ENCODE measurements at regions not wholly inside any gene's neighbourhood (a gene's known extent, or its start where the extent isn't known, plus 50 kb on each side); places are given as distances from the start of the nearest gene placed in this dataset.

DNA sequence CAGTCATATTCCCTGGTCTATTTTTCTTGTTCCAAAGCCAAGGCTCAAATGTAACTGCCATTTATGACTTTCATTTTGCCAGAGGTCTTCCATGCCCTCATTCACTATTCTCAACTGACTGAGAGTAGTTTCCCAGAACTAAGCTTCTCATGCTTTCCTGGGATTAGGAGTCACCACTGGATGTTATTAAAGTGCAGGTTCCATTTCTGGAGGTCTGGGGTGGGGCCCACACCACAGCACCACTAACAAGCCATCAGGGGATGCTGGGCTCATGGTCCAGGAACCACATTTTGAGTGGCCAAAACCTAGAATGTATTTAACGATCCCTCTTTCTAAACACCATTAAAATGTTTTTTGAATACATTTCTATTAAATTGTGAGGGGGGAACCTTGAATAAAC is 677.6 kb downstream of the SEMA5A start (continued):
- no peak for TF ChIP-seq HMGA2 (CRISPR knock-in tag; IDR thresholded peaks at IDR 0.05)
- TF ChIP-seq, protein P1, sequence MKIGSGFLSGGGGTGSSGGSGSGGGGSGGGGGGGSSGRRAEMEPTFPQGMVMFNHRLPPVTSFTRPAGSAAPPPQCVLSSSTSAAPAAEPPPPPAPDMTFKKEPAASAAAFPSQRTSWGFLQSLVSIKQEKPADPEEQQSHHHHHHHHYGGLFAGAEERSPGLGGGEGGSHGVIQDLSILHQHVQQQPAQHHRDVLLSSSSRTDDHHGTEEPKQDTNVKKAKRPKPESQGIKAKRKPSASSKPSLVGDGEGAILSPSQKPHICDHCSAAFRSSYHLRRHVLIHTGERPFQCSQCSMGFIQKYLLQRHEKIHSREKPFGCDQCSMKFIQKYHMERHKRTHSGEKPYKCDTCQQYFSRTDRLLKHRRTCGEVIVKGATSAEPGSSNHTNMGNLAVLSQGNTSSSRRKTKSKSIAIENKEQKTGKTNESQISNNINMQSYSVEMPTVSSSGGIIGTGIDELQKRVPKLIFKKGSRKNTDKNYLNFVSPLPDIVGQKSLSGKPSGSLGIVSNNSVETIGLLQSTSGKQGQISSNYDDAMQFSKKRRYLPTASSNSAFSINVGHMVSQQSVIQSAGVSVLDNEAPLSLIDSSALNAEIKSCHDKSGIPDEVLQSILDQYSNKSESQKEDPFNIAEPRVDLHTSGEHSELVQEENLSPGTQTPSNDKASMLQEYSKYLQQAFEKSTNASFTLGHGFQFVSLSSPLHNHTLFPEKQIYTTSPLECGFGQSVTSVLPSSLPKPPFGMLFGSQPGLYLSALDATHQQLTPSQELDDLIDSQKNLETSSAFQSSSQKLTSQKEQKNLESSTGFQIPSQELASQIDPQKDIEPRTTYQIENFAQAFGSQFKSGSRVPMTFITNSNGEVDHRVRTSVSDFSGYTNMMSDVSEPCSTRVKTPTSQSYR (CRISPR knock-in tag; IDR thresholded peaks at IDR 0.05) = no peak
- TF ChIP-seq MYBL2 (CRISPR knock-in tag; IDR thresholded peaks at IDR 0.05) = no peak
- TF ChIP-seq, protein P2, sequence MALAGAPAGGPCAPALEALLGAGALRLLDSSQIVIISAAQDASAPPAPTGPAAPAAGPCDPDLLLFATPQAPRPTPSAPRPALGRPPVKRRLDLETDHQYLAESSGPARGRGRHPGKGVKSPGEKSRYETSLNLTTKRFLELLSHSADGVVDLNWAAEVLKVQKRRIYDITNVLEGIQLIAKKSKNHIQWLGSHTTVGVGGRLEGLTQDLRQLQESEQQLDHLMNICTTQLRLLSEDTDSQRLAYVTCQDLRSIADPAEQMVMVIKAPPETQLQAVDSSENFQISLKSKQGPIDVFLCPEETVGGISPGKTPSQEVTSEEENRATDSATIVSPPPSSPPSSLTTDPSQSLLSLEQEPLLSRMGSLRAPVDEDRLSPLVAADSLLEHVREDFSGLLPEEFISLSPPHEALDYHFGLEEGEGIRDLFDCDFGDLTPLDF (CRISPR knock-in tag; IDR thresholded peaks at IDR 0.05) = no peak
- no peak for TF ChIP-seq NR2C2 (CRISPR knock-in tag; IDR thresholded peaks at IDR 0.05)

DNA sequence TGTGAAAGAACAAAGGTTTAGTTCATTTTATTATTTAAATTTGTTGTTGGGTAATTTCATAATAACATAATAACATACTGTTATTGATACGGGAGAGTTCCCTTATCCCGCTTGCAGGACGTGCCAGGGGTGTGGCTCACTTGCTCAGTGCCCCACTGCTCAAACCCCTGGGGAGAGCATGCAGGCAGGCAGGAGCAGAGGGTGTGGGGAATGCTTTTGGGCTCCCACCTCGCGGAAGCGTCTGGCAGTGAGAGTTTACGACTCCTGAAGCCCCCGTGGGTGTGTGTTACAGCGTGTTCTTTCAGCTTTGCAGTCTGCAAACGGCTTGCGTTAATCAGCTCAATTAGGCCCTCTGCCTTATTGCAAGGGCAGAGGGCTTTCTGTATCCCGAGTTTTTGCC is 675.9 kb downstream of the SEMA5A start:
- DNase-seq (ENCODE audit: low spot score) (no peak), ATAC-seq (peak; percentile 47)
- POLR2A ChIA-PET = no interaction called here
- H3K27ac Mint-ChIP-seq = no peak overlapping the region
- CTCF ChIA-PET = interaction anchor here (1.9 kb wide), 1 partner anchor 38 kb away, joined by 9 read pairs; no protein-coding TSS in a partner anchor
- no peaks in the 10 kb centered on the region; the same call in 1 of the 2 replicates for H3K9me3 Mint-ChIP-seq
- H3K36me3 Mint-ChIP-seq = no peaks in the 10 kb centered on the region
- H3K4me3 Mint-ChIP-seq = no peak overlapping the region
- H3K4me1 Mint-ChIP-seq = peaks cover 22% of the 10 kb centered on the region
- H3K27me3 Mint-ChIP-seq (ENCODE audit: low read depth) = no peaks in the 10 kb centered on the region
- TF ChIP-seq, protein P1 (CRISPR knock-in tag; IDR thresholded peaks at IDR 0.05) = no peak
- TF ChIP-seq HMGA2 (CRISPR knock-in tag; IDR thresholded peaks at IDR 0.05) (no peak), GABPB1 (CRISPR knock-in tag; IDR thresholded peaks at IDR 0.05) (no peak)

DNA sequence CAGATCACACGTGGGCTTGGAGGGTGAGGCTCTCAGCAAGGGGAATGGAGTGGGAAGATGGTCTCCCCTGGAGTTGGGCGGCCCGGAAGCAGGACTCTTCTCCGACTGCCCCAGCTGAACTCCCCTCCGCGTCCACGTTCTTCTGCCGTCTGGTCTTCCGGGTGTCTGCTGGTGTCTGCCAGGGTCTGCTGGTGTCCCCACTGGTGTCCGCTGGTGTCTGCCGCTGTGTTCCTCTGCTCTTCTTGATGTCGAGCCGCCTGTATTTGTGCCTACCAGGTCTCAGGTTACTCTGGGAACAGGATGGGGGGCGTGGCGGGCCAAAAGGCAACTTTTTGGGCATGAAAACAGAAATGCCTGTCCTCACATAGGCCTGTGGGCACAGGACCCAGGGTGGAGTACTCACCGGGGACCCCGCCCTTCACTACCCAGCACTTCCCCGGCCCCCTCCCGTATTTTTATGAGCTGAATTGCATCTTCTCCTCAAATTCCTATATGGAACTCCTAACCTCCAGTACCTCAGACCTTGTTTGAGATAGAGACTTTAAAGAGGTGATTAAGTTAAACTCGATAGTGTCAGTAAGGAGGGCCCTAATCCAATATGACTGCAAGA is 675.4 kb downstream of the SEMA5A start:
- no peak for DNase-seq (ENCODE audit: low spot score)
- ChIA-PET CTCF (interaction anchor here (1.9 kb wide), 1 partner anchor 38 kb away, joined by 9 read pairs; no protein-coding TSS in a partner anchor), POLR2A (no interaction called here)
- ATAC-seq = peak; percentile 49
- H3K36me3 Mint-ChIP-seq = no peaks in the 10 kb centered on the region
- peaks cover 26% of the 10 kb centered on the region for H3K4me1 Mint-ChIP-seq
- H3K27me3 Mint-ChIP-seq (ENCODE audit: low read depth) = no peaks in the 10 kb centered on the region
- no peaks in the 10 kb centered on the region; the same call in 1 of the 2 replicates for H3K9me3 Mint-ChIP-seq
- no peak overlapping the region for H3K27ac Mint-ChIP-seq
- H3K4me3 Mint-ChIP-seq = no peak overlapping the region
- TF ChIP-seq ATF1 (CRISPR knock-in tag; IDR thresholded peaks at IDR 0.05) = no peak
- TF ChIP-seq RORB (CRISPR knock-in tag; IDR thresholded peaks at IDR 0.05) = no peak
- no peak for TF ChIP-seq TCF7 (CRISPR knock-in tag; IDR thresholded peaks at IDR 0.05; ENCODE audit: low read depth)
- TF ChIP-seq, protein P3, sequence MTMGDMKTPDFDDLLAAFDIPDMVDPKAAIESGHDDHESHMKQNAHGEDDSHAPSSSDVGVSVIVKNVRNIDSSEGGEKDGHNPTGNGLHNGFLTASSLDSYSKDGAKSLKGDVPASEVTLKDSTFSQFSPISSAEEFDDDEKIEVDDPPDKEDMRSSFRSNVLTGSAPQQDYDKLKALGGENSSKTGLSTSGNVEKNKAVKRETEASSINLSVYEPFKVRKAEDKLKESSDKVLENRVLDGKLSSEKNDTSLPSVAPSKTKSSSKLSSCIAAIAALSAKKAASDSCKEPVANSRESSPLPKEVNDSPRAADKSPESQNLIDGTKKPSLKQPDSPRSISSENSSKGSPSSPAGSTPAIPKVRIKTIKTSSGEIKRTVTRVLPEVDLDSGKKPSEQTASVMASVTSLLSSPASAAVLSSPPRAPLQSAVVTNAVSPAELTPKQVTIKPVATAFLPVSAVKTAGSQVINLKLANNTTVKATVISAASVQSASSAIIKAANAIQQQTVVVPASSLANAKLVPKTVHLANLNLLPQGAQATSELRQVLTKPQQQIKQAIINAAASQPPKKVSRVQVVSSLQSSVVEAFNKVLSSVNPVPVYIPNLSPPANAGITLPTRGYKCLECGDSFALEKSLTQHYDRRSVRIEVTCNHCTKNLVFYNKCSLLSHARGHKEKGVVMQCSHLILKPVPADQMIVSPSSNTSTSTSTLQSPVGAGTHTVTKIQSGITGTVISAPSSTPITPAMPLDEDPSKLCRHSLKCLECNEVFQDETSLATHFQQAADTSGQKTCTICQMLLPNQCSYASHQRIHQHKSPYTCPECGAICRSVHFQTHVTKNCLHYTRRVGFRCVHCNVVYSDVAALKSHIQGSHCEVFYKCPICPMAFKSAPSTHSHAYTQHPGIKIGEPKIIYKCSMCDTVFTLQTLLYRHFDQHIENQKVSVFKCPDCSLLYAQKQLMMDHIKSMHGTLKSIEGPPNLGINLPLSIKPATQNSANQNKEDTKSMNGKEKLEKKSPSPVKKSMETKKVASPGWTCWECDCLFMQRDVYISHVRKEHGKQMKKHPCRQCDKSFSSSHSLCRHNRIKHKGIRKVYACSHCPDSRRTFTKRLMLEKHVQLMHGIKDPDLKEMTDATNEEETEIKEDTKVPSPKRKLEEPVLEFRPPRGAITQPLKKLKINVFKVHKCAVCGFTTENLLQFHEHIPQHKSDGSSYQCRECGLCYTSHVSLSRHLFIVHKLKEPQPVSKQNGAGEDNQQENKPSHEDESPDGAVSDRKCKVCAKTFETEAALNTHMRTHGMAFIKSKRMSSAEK (CRISPR knock-in tag; IDR thresholded peaks at IDR 0.05; ENCODE audit: borderline replicate concordance) = no peak
- TF ChIP-seq OVOL2 (CRISPR knock-in tag; IDR thresholded peaks at IDR 0.05; ENCODE audit: borderline replicate concordance) = no peak
- TF ChIP-seq, protein P4, sequence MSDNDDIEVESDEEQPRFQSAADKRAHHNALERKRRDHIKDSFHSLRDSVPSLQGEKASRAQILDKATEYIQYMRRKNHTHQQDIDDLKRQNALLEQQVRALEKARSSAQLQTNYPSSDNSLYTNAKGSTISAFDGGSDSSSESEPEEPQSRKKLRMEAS (CRISPR knock-in tag; IDR thresholded peaks at IDR 0.05) = no peak
- TF ChIP-seq ZNF423 (CRISPR knock-in tag; IDR thresholded peaks at IDR 0.05) = no peak
- TF ChIP-seq, protein P5, sequence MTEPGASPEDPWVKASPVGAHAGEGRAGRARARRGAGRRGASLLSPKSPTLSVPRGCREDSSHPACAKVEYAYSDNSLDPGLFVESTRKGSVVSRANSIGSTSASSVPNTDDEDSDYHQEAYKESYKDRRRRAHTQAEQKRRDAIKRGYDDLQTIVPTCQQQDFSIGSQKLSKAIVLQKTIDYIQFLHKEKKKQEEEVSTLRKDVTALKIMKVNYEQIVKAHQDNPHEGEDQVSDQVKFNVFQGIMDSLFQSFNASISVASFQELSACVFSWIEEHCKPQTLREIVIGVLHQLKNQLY (CRISPR knock-in tag; IDR thresholded peaks at IDR 0.05) = no peak
- no peak for TF ChIP-seq NR3C1 (CRISPR knock-in tag; conservative IDR thresholded peaks at IDR 0.05; ENCODE audit: low read depth)
- TF ChIP-seq ZNF138 (CRISPR knock-in tag; conservative IDR thresholded peaks at IDR 0.05) = no peak
- no peak for TF ChIP-seq NFYB (CRISPR knock-in tag; conservative IDR thresholded peaks at IDR 0.05; ENCODE audit: low read depth)
- TF ChIP-seq, protein P6, sequence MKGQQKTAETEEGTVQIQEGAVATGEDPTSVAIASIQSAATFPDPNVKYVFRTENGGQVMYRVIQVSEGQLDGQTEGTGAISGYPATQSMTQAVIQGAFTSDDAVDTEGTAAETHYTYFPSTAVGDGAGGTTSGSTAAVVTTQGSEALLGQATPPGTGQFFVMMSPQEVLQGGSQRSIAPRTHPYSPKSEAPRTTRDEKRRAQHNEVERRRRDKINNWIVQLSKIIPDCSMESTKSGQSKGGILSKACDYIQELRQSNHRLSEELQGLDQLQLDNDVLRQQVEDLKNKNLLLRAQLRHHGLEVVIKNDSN (CRISPR knock-in tag; IDR thresholded peaks at IDR 0.05) = no peak
